Peyer's patch (tissue), 4 donors: ENCODE measurements at regions not wholly inside any gene's neighbourhood (a gene's known extent, or its start where the extent isn't known, plus 50 kb on each side); places are given as distances from the start of the nearest gene placed in this dataset.

Experiments
- CTCF ChIP-seq, 6 experiments: fragments of 450-650 bp in 4 of 6; fragments of 200-600 bp in 2 of 6; sonication (generic) in 1 of 6; IDR thresholded peaks; one replicate each; pipeline ENCODE4 v1.5.1; 2017 to 2019; ENCODE audit warnings: antibody characterized with exemption in 6 of 6, mild to moderate bottlenecking in 3 of 6, moderate library complexity in 1 of 6
- POLR2A ChIP-seq, 2 donors: fragments of 450-650 bp; IDR thresholded peaks; one replicate each; pipeline ENCODE4 v1.5.1; 2017; ENCODE audit warnings: antibody characterized with exemption in 2 of 2, mild to moderate bottlenecking in 2 of 2, moderate library complexity in 2 of 2

GRCh38 chr4:111698361-111698760 is 446.9 kb upstream of the FAM241A start:
- TF ChIP-seq CTCF (IDR thresholded peaks at IDR 0.05) (no peak), POLR2A (IDR thresholded peaks at IDR 0.05) (no peak)
